Endometrium (tissue), 2 donors: ENCODE measurements at regions not wholly inside any gene's neighbourhood (a gene's known extent, or its start where the extent isn't known, plus 50 kb on each side); places are given as distances from the start of the nearest gene placed in this dataset.

Source experiments
- FAIRE-seq: peaks from 2 replicates; lab custom pipeline; 2012; peaks lifted over from hg19 to GRCh38; lab: Jason Lieb, UNC
- donor health status: control.
- donor health status: control.

- FAIRE-seq: no peak
These were observed 178.9 kb upstream of the GATB start for GRCh38 chr4:151939670-151940069.

GRCh38 chr4:151935411-151935810 lies 174.6 kb upstream of the GATB start:
- no peak for FAIRE-seq

GRCh38 chr4:151934766-151935165 lies 174.0 kb upstream of the GATB start:
- FAIRE-seq: no peak

DNA sequence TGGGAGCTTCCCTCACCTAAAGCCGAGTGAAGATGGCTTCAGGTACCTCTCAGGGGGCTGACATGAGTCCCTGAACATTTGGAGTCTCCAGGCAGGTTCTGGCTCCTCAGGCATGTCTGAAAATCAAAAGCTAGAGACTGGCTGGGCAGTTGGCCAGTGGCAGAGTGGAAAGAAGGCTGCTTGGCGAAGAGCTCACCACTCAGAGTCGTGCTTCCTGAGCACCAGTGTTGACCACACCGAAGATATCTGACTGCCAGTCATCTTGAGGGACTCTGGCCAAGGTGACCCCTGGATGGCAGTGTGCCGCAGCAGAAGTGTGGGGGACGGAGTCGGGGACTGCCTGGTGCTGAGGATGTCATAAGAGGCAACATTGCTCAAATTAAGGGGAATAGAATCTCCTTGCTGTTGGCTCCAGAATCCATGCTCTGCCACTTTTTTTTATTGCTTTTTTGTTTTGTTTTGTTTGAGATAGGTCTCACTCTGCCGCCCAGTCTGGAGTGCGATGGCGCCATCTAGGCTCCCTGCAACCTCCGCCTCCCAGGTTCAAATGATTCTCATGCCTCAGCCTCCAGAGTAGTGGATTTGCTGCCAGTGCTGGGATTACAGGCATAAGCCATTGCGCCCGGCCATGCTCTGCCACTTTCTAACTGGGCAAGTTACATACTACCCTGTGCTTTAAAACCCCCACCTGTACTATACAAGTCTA lies 172.5 kb upstream of the GATB start:
- no peak for FAIRE-seq

GRCh38 chr4:151931563-151931962 lies 170.8 kb upstream of the GATB start:
- FAIRE-seq: no peak

DNA sequence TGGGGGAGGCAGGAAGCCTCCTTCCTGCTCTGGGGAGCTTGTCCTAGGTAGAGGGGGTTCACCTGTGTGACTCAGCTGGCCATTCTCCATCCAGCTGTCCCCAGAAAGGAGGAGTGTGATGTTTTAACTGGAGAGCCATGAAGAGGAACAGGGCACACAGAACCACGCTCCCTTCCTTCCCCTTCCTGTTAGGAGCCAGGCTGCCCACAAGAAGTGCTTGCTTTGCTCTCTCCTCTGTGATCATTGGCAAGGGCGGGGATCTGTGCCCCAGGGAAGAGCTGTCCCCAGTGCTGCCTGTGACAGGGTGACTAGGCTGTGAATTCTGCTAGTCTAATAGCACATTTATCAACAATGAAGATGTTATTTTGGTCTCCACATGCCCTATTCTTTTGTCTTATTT lies 169.6 kb upstream of the GATB start:
- FAIRE-seq: no peak

GRCh38 chr4:151928112-151928511 lies 167.3 kb upstream of the GATB start:
- no peak for FAIRE-seq

- FAIRE-seq: no peak
These were observed 162.0 kb upstream of the GATB start for GRCh38 chr4:151922811-151923210.

DNA sequence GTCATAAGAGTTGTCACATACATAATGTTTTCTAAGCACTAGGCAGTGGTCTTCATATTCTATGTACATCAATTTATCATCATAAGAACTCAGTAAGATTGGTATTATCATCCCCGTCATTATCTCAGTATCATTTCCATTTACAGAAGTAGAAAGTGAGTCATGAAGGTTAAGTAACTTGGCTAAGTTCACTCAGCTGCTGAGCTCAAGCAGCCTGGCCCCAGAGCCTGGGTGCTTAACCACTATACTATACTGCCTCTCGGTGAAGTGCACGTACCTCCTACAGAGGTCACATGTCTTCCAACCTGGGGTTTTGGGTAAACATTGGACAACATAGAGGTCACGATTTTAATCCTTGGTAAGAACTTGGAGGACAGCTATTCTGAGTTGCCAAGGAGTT lies 161.5 kb upstream of the GATB start:
- FAIRE-seq: no peak

- FAIRE-seq: no peak
These were observed 161.0 kb upstream of the GATB start for GRCh38 chr4:151921811-151922210.

DNA sequence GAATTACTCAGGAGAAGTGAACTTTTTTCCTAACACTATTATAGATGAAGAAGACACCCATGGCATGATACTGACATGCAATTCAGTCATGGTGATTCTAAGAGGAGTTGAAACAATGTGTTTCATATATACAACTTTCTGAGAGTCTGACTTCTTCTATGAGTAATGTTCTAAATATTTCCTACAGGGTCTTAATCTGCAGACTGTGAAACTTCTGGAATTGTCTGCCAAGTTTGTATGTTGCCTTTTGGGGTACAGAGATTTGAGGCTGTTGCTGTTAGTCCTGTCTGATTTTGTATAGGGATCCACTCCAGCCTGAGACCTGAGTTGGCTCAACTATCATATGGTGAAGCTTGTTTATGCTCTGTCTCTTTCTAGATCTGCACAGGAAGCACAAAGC lies 160.6 kb upstream of the GATB start:
- FAIRE-seq: no peak

- no peak for FAIRE-seq
These were observed 156.4 kb upstream of the GATB start for GRCh38 chr4:151917145-151917734.

GRCh38 chr4:151912632-151913031 lies 151.8 kb upstream of the GATB start:
- FAIRE-seq: no peak

DNA sequence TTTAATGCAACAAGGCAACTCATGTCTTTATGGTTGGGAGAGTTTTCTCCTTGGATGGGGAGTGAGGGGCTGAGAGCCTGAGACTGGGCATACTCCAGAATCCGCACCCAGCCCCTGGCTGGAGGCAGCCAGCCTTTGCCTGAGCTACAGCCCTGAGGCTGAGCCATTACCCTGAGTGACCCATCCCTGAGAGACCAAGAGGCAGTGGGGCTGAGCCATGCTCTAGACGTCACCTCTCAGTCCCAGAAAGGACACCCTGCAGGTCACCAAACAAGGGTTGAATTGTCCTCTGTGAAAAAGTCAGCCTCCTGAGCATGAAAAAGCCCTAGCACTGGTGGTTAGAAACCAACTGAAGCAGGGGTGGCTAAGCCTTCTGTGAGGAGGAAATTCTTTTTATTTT lies 151.2 kb upstream of the GATB start:
- FAIRE-seq: no peak

- FAIRE-seq: no peak
These were observed 148.1 kb upstream of the GATB start for GRCh38 chr4:151908734-151909497.

DNA sequence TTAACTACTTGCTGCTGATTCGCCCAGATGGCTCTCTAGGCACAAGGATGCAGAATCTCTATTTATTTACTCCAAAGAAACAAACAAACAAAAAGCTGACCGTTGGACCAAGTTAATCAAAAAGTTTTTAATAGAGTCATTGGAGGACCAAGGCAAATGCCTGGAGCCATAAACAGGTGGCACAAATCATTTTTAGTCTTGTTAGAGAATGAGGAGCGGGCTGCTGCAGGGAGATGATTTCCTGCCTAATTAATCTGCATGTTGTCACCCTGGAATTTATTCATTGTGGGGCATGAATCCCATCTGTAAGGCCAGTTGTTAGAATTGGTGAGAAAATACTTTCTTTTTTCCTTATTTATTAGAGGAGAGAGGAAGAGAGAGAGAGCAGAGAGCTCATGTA lies 147.4 kb upstream of the GATB start:
- FAIRE-seq: no peak

- no peak for FAIRE-seq
These were observed 145.6 kb upstream of the GATB start for GRCh38 chr4:151906438-151906837.

DNA sequence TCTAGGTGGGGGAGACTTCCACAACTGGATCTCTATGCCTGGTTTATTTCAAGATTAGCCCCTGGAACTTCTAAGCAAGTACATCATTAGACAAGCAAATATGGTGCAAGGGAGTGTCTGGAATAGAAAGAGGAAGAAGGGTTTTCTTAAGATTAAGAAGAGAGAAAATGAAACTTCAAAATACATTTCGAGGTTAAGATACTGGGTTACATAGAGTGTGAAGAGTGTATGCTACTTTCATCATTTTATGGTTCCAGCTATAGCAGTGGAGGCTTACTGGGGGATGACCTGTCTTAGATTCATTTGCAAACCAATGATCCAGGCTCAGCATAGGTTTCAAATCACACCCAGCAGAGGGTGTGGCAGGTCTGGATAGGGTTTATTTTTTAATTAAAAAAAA lies 144.4 kb upstream of the GATB start:
- FAIRE-seq: no peak

DNA sequence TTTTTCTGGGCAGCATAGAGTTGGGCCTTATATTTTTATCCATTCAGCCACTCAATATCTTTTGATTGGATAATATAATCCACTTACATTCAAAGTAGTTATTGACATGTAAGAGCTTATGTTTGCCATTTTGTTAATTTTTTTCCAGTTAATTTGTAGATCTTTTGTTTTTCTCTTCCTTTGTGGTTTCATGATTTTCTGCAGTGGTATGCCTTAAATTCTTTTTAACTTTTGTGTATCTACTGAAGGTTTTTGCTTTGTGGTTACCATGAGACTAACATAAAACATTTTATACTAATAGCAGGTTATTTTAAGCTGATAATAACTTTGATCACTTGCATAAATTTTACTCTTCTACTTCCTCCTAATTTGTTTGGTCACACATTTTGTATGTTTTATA lies 140.8 kb upstream of the GATB start:
- no peak for FAIRE-seq

DNA sequence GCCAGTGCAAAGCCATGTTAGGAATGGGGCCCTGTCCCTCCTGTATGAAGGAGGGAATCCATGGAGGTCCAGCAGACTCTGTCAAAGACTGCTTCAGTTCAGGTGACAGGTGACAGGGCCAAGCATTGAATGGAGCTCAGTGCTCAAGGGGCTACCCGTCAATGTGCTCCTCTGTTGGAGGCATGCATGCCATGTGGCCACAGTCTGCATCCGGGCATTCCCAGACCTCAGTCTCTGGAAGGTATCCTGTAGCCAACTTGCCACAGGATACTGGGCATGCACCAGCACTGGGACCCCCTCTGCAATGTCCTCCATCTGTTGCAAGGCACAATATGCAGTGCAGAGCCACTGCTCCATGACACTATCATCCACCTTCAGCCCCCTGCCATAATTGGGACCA lies 136.1 kb upstream of the GATB start:
- no peak for FAIRE-seq

GRCh38 chr4:151895671-151896070 lies 134.9 kb upstream of the GATB start:
- no peak for FAIRE-seq

DNA sequence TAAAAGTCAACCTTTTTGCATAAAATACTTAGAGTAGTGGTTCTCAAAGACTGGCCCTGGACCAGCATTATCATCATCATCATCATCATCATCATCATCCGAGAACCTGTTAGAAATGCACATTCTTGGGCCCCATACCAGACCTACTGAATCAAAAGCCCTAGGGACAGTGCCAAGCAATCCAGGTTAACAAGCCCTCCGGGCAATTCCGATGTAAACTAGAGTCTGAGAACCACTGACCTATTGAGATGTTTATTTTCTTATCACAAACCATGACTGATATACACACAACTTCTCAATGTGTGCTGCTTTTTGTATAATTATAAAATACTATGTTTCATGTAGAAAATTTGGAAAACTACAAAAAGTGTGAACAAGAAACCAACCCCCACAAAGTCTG lies 133.4 kb upstream of the GATB start:
- FAIRE-seq: no peak

GRCh38 chr4:151888367-151888866 lies 127.6 kb upstream of the GATB start:
- no peak for FAIRE-seq
